Activated T-cell treated with anti-CD3 and anti-CD28 coated beads, Interleukin-2, amount 50 U/mL, for 24 hours (primary cell): ENCODE measurements at regions not wholly inside any gene's neighbourhood (a gene's known extent, or its start where the extent isn't known, plus 50 kb on each side); places are given as distances from the start of the nearest gene placed in this dataset.

ENCODE experiments used
- DNase-seq: peaks from one replicate; pipeline ENCODE4 v3.0.0-alpha.2; 2020
- H3K27ac Mint-ChIP-seq: 2 replicates; pipeline ENCODE4 v1.8.0; 2020; ENCODE audit warnings: mild to moderate bottlenecking, mixed read lengths
- H3K27me3 Mint-ChIP-seq: 2 replicates; pipeline ENCODE4 v1.8.0; 2020; ENCODE audit warnings: mixed read lengths
- H3K36me3 Mint-ChIP-seq: 2 replicates; pipeline ENCODE4 v1.8.0; 2020; ENCODE audit warnings: low read depth, mixed read lengths
- H3K4me1 Mint-ChIP-seq: 2 replicates; pipeline ENCODE4 v1.8.0; 2020; ENCODE audit warnings: low read depth, mixed read lengths
- H3K4me3 Mint-ChIP-seq: 2 replicates; pipeline ENCODE4 v1.8.0; 2020; ENCODE audit warnings: mild to moderate bottlenecking, moderate library complexity, mixed read lengths
- H3K9me3 Mint-ChIP-seq: 2 replicates; pipeline ENCODE4 v1.8.0; 2020; ENCODE audit warnings: mixed read lengths

DNA sequence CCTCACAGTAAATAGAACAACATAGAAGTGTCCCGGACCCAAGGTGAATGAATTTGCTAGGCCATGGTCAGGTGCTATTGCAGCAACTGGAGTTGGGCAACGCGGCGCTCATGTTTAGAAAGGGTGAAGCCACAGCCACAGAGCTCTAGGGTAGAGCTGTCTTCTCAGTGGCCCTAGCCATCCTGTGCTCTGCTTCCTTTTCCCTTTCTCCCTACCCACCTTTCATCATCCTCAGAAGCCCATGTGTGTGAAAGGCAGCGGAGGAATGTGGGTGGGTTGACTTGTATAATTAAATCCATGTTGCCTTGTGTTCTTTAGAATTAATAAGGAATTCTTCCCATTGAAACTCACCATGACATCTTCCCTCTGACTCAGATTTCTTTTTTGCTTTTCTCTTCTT, 336.7 kb downstream of the OSR1 start:
- Mint-ChIP-seq H3K9me3 (no peaks in the 10 kb centered on the region), H3K27ac (no peak overlapping the region), H3K36me3 (no peaks in the 10 kb centered on the region), H3K4me1 (no peaks in the 10 kb centered on the region), H3K27me3 (no peaks in the 10 kb centered on the region), H3K4me3 (no peak overlapping the region)
- DNase-seq = no peak

GRCh38 chr2:19021100-19021476, 337.3 kb downstream of the OSR1 start:
- no peaks in the 10 kb centered on the region for H3K4me1 Mint-ChIP-seq
- no peak for DNase-seq
- no peak overlapping the region for H3K27ac Mint-ChIP-seq
- no peaks in the 10 kb centered on the region for H3K27me3 Mint-ChIP-seq
- no peak overlapping the region for H3K4me3 Mint-ChIP-seq
- H3K36me3 Mint-ChIP-seq = no peaks in the 10 kb centered on the region
- peaks cover 3% of the 10 kb centered on the region for H3K9me3 Mint-ChIP-seq

- Mint-ChIP-seq H3K36me3 (no peaks in the 10 kb centered on the region), H3K27ac (no peak overlapping the region), H3K4me3 (no peak overlapping the region), H3K4me1 (no peaks in the 10 kb centered on the region), H3K27me3 (no peaks in the 10 kb centered on the region), H3K9me3 (peaks cover 10% of the 10 kb centered on the region)
- no peak for DNase-seq
Measured at GRCh38 chr2:19020144-19021099, 338.0 kb downstream of the OSR1 start.

DNA sequence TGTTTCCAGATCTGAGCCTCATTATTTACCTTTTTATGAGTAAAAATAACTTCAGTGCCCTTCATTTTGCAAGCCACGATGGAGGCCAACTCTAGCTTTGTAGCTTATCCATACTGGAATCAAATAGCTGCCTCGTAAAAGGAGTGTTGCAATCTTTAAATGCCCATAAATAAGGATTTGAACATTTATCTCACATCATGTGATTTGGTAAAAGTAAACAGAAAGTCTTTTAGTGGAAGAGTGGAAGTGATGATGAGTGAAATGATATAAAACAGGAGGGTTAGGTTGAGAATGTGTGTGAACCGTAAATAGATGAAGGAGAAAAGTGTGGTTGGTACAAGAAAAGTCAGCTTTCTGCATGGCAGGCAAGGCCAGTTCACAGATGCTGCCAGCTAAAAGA, 348.9 kb downstream of the OSR1 start:
- H3K27me3 Mint-ChIP-seq = no peaks in the 10 kb centered on the region
- H3K4me3 Mint-ChIP-seq = no peak overlapping the region
- H3K36me3 Mint-ChIP-seq = no peaks in the 10 kb centered on the region
- no peak for DNase-seq
- H3K4me1 Mint-ChIP-seq = no peaks in the 10 kb centered on the region
- no peak overlapping the region for H3K27ac Mint-ChIP-seq
- H3K9me3 Mint-ChIP-seq = peaks cover 2% of the 10 kb centered on the region

GRCh38 chr2:19003554-19003953, 354.9 kb downstream of the OSR1 start:
- Mint-ChIP-seq H3K4me3 (no peak overlapping the region), H3K4me1 (no peaks in the 10 kb centered on the region), H3K36me3 (no peaks in the 10 kb centered on the region), H3K27me3 (no peaks in the 10 kb centered on the region), H3K9me3 (peaks cover 2% of the 10 kb centered on the region), H3K27ac (no peak overlapping the region)
- no peak for DNase-seq

- no peaks in the 10 kb centered on the region for H3K36me3 Mint-ChIP-seq
- no peak overlapping the region for H3K27ac Mint-ChIP-seq
- H3K4me1 Mint-ChIP-seq = no peaks in the 10 kb centered on the region
- no peak for DNase-seq
- H3K9me3 Mint-ChIP-seq = no peaks in the 10 kb centered on the region
- no peak overlapping the region for H3K4me3 Mint-ChIP-seq
- no peaks in the 10 kb centered on the region for H3K27me3 Mint-ChIP-seq
Measured at GRCh38 chr2:19000776-19001175, 357.6 kb downstream of the OSR1 start.

- DNase-seq = no peak
- Mint-ChIP-seq H3K27ac (no peak overlapping the region), H3K27me3 (no peaks in the 10 kb centered on the region), H3K36me3 (no peaks in the 10 kb centered on the region), H3K4me1 (no peaks in the 10 kb centered on the region), H3K9me3 (no peaks in the 10 kb centered on the region), H3K4me3 (no peak overlapping the region)
Measured at GRCh38 chr2:18999198-18999597, 359.2 kb downstream of the OSR1 start.

- H3K9me3 Mint-ChIP-seq = no peaks in the 10 kb centered on the region
- H3K4me3 Mint-ChIP-seq = no peak overlapping the region
- DNase-seq = no peak
- no peak overlapping the region for H3K27ac Mint-ChIP-seq
- no peaks in the 10 kb centered on the region for H3K36me3 Mint-ChIP-seq
- no peaks in the 10 kb centered on the region for H3K4me1 Mint-ChIP-seq
- H3K27me3 Mint-ChIP-seq = no peaks in the 10 kb centered on the region
Measured at GRCh38 chr2:18998491-18998890, 359.9 kb downstream of the OSR1 start.

- Mint-ChIP-seq H3K4me1 (no peaks in the 10 kb centered on the region), H3K9me3 (no peaks in the 10 kb centered on the region), H3K4me3 (no peak overlapping the region), H3K36me3 (no peaks in the 10 kb centered on the region), H3K27me3 (no peaks in the 10 kb centered on the region), H3K27ac (no peak overlapping the region)
- DNase-seq = no peak
Measured at GRCh38 chr2:18993756-18994338, 364.6 kb downstream of the OSR1 start.

DNA sequence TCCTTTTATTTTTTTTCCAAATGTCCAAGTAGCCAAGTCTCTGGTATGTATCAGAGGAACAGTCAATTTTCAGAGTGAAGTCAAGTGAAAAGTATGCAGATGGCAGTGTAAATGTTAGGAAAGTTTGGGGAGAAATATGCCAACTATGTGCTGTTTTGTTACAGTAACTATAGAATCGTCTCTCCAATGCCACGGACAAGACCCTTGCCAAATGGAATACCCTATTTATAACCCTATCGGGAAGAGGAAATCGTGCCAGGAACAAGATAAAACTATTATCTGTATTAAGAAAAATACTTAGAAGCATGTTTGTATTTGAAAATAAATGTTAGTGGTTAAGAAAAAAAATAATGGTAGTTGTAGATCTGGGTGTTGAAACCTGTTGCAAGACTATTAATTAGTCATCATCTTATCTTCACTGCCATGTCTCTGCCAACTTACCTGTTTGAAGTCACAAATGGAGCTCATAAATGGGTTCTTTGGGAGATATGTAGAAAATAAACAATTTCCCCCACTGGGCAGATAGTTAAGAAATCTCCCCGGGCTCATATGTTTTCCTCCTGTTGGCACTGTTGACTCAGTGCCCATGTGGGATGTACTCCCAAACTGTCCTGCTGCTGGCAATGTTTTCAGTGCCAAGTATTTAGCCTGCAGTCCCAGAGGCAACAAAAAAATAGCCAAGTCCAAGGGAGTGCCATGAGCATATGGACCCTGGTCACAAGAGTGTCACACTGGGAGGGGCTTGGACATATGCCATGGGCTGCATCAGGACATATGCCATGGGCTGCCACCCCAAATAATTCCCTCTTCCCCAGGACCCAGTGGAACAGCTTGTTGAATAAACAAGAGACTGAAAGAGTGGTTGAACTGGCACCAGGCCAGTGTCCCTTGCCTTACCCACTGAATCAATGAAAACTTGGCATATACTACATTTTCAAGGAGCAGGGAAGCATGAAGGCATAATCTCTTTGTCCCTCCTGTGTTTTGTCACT, 366.9 kb downstream of the OSR1 start:
- Mint-ChIP-seq H3K9me3 (no peaks in the 10 kb centered on the region), H3K27me3 (no peaks in the 10 kb centered on the region), H3K36me3 (no peaks in the 10 kb centered on the region), H3K4me3 (no peak overlapping the region), H3K27ac (no peak overlapping the region), H3K4me1 (no peaks in the 10 kb centered on the region)
- no peak for DNase-seq

DNA sequence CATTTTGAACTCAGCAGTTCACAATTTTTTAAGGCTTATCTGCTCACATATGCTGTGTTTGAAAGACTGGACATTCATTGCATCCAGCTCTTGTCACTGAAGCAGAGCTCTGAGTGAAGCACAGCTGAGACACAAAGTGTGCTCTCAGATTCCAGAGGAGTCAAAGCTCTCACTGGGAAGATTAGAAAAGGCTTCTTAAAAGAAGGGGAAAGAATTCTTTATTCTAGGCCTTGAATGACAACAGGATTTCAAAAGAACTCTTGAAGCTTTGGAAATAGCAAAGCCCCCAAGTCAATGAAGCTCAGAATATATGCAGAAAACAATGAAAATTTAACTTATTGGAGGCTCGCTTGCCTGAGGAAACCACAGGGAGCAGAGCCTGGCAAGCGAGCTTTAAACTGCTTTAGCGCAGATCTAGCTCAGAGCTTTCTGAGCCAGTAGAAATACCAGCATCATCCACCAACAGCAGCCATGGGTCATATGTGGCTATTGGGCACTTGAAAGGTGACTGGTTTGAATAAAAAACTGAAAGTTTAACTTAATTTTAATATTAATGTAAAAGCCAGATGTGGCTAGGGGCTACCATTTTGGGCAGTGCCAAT, 369.7 kb downstream of the OSR1 start:
- Mint-ChIP-seq H3K27ac (no peak overlapping the region), H3K4me3 (no peak overlapping the region), H3K4me1 (no peaks in the 10 kb centered on the region), H3K9me3 (no peaks in the 10 kb centered on the region), H3K27me3 (no peaks in the 10 kb centered on the region), H3K36me3 (no peaks in the 10 kb centered on the region)
- DNase-seq = no peak

DNA sequence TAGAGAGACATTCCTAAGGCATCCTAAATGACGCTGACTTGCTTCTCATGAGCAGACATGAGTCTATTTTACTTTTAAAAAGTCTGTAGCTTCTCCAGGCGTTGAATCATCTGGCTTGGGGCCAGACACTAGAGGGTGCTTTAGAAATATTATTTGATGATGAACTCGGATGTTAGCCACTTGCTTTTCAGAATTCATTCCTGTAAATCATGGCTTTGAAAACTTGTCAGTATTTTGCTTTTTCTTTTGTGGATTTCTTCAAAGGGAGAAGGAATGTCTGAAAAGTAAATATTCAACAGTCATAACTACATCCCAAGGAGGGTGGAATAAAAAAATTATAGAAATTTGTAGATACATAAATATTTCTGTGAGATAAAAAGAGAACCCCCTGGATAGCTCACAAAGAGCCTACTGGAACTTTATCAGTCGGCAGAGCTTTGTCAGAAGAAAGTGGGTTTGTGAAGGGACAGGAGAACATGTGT, 370.8 kb downstream of the OSR1 start:
- Mint-ChIP-seq H3K4me3 (no peak overlapping the region), H3K27me3 (no peaks in the 10 kb centered on the region), H3K27ac (no peak overlapping the region), H3K36me3 (no peaks in the 10 kb centered on the region), H3K9me3 (no peaks in the 10 kb centered on the region), H3K4me1 (no peaks in the 10 kb centered on the region)
- no peak for DNase-seq

DNA sequence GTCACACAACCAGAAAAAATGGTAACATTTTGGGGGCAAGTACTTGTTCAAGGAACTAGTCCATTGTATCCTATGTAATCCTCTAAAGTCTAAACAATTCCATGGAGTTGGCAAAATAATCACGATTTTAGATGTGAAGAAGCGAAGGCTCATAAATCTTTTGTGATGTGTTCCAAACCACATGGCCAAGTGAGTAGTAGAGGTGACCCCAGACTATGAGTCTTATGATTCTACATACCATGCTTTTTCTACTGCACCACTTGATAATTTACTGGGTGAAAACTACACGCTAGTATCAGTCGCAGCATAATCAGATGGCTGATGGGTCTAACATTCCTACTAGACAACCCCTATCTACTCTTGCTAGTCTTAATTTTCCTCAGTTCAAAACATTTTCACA, 371.4 kb downstream of the OSR1 start:
- Mint-ChIP-seq H3K9me3 (no peaks in the 10 kb centered on the region), H3K36me3 (no peaks in the 10 kb centered on the region), H3K27me3 (no peaks in the 10 kb centered on the region), H3K27ac (no peak overlapping the region), H3K4me3 (no peak overlapping the region), H3K4me1 (no peaks in the 10 kb centered on the region)
- DNase-seq = no peak

- no peak overlapping the region for H3K27ac Mint-ChIP-seq
- no peaks in the 10 kb centered on the region for H3K9me3 Mint-ChIP-seq
- no peaks in the 10 kb centered on the region for H3K36me3 Mint-ChIP-seq
- no peaks in the 10 kb centered on the region for H3K4me1 Mint-ChIP-seq
- H3K27me3 Mint-ChIP-seq = no peaks in the 10 kb centered on the region
- DNase-seq = no peak
- H3K4me3 Mint-ChIP-seq = no peak overlapping the region
Measured at GRCh38 chr2:18986046-18986445, 372.4 kb downstream of the OSR1 start.
